Common myeloid progenitor, CD34-positive (primary cell): ENCODE measurements at regions not wholly inside any gene's neighbourhood (a gene's known extent, or its start where the extent isn't known, plus 50 kb on each side); places are given as distances from the start of the nearest gene placed in this dataset.

ENCODE experiments used
- CTCF ChIA-PET: fragments of 350-600 bp; sonication (Branson Sonifier 250); formaldehyde crosslinking; loops from one replicate; lab custom pipeline; 2021; ENCODE audit warnings: antibody characterized with exemption; lab: Charles Lee
- POLR2A ChIA-PET: fragments of 350-600 bp; sonication (Branson Sonifier 250); formaldehyde crosslinking; loops from one replicate; lab custom pipeline; 2021; ENCODE audit warnings: antibody characterized with exemption; lab: Charles Lee
- DNase-seq, 3 donors: peaks; one replicate each; pipeline versions ENCODE4 v3.0.0 to v3.0.0-alpha.2; 2013
- H3K27ac ChIP-seq, 2 experiments: 1 replicate in 1 of 2; 2 replicates in 1 of 2; pipeline ENCODE4 v1.7.0; 2013; ENCODE audit warnings: inconsistent platforms in 2 of 2, low read length in 2 of 2, mild to moderate bottlenecking in 2 of 2, low read depth in 1 of 2, moderate library complexity in 1 of 2; ENCODE audit not compliant: severe bottlenecking in 2 of 2, insufficient read depth in 1 of 2, poor library complexity in 1 of 2
- H3K27me3 ChIP-seq, 5 experiments: replicated peaks in 2 of 5; 1 replicate in 3 of 5; 2 replicates in 2 of 5; pipeline versions ENCODE4 v1.6.1 to v1.7.0; 2013; ENCODE audit warnings: low read length in 4 of 5, mild to moderate bottlenecking in 2 of 5, moderate library complexity in 2 of 5, inconsistent platforms in 1 of 5; ENCODE audit not compliant: insufficient read depth in 5 of 5, control insufficient read depth in 4 of 5
- H3K36me3 ChIP-seq, 4 experiments: 1 replicate in 2 of 4; 2 replicates in 2 of 4; pipeline versions ENCODE4 v1.6.1 to v1.7.0; 2013; ENCODE audit warnings: low read length in 3 of 4, control low read depth in 1 of 4, mild to moderate bottlenecking in 1 of 4; ENCODE audit not compliant: control insufficient read depth in 4 of 4, insufficient read depth in 4 of 4
- H3K4me1 ChIP-seq, 4 experiments: 1 replicate in 3 of 4; 2 replicates in 1 of 4; pipeline versions ENCODE4 v1.6.1 to v1.7.1; 2013; ENCODE audit warnings: low read length in 3 of 4, mild to moderate bottlenecking in 3 of 4, control low read depth in 1 of 4, inconsistent platforms in 1 of 4, moderate library complexity in 1 of 4; ENCODE audit not compliant: control insufficient read depth in 4 of 4, insufficient read depth in 4 of 4; ENCODE audit errors: control extremely low read depth in 1 of 4
- H3K4me3 ChIP-seq, 7 experiments: 1 replicate in 4 of 7; 2 replicates in 3 of 7; pipeline versions ENCODE4 v1.5.1 to v1.7.0; 2013; ENCODE audit warnings: mild to moderate bottlenecking in 7 of 7, low read length in 6 of 7, moderate library complexity in 6 of 7, inconsistent platforms in 2 of 7, low read depth in 2 of 7, control low read depth in 1 of 7; ENCODE audit not compliant: insufficient read depth in 4 of 7, control insufficient read depth in 1 of 7; ENCODE audit errors: extremely low read depth in 1 of 7
- H3K9me3 ChIP-seq, 5 experiments: 1 replicate in 4 of 5; 2 replicates in 1 of 5; pipeline versions ENCODE4 v1.6.1 to v1.7.1; 2013; ENCODE audit warnings: low read length in 4 of 5, mild to moderate bottlenecking in 2 of 5, inconsistent platforms in 1 of 5, low read depth in 1 of 5, moderate library complexity in 1 of 5; ENCODE audit not compliant: control insufficient read depth in 4 of 5, insufficient read depth in 2 of 5; ENCODE audit errors: control extremely low read depth in 1 of 5
- WGBS: methylation state at CpG from one replicate; pipeline ENCODE4 v1.1.5; 2013; ENCODE audit not compliant: insufficient coverage; 5-methylcytosine and 5-hydroxymethylcytosine counted together

GRCh38 chrX:10360116-10360515 is 203.3 kb downstream of the CLCN4 start:
- CTCF ChIA-PET = no interaction called here
- no peak for DNase-seq
- no peak overlapping the region for H3K27ac ChIP-seq
- H3K27me3 ChIP-seq = no peaks in the 10 kb centered on the region
- no peak overlapping the region for H3K4me3 ChIP-seq
- H3K36me3 ChIP-seq = no peaks in the 10 kb centered on the region
- no peaks in the 10 kb centered on the region for H3K4me1 ChIP-seq
- H3K9me3 ChIP-seq = no peaks in the 10 kb centered on the region
- POLR2A ChIA-PET = no interaction called here
- WGBS = 73% methylated on average over 5 of the region's 5 CpGs

- DNase-seq = no peak
- no peaks in the 10 kb centered on the region for H3K36me3 ChIP-seq
These were observed 208.9 kb downstream of the CLCN4 start for GRCh38 chrX:10365532-10366265.

GRCh38 chrX:10367406-10367805 is 210.6 kb downstream of the CLCN4 start:
- no peaks in the 10 kb centered on the region for H3K36me3 ChIP-seq
- no peak overlapping the region for H3K4me3 ChIP-seq
- no peaks in the 10 kb centered on the region for H3K4me1 ChIP-seq
- 75% methylated on average over 5 of the region's 5 CpGs for WGBS
- POLR2A ChIA-PET = no interaction called here
- CTCF ChIA-PET = no interaction called here
- no peaks in the 10 kb centered on the region for H3K27me3 ChIP-seq
- no peak for DNase-seq
- H3K27ac ChIP-seq = no peak overlapping the region
- no peaks in the 10 kb centered on the region for H3K9me3 ChIP-seq

More at GRCh38 chrX:10365532-10366265, 208.9 kb downstream of the CLCN4 start:
- Histone ChIP-seq H3K27ac (no peak overlapping the region), H3K4me1 (no peaks in the 10 kb centered on the region), H3K27me3 (no peaks in the 10 kb centered on the region), H3K4me3 (no peak overlapping the region), H3K9me3 (no peaks in the 10 kb centered on the region)
- CTCF ChIA-PET = no interaction called here
- POLR2A ChIA-PET = no interaction called here
- 100% methylated on average over 1 of the region's 5 CpGs for WGBS

GRCh38 chrX:10370976-10371375 is 214.2 kb downstream of the CLCN4 start:
- Histone ChIP-seq H3K36me3 (no peaks in the 10 kb centered on the region), H3K4me1 (no peaks in the 10 kb centered on the region), H3K9me3 (no peaks in the 10 kb centered on the region), H3K4me3 (no peak overlapping the region), H3K27me3 (no peaks in the 10 kb centered on the region), H3K27ac (no peak overlapping the region)
- no peak for DNase-seq
- 71% methylated on average over 2 of the region's 2 CpGs for WGBS
- ChIA-PET POLR2A (no interaction called here), CTCF (no interaction called here)

- no peak for DNase-seq
- CTCF ChIA-PET = no interaction called here
- POLR2A ChIA-PET = no interaction called here
- Histone ChIP-seq H3K27ac (no peak overlapping the region), H3K9me3 (peaks cover 0 to 7% (median 0%) of the 10 kb centered on the region in 5 experiments), H3K27me3 (no peaks in the 10 kb centered on the region), H3K4me1 (no peaks in the 10 kb centered on the region), H3K4me3 (no peak overlapping the region), H3K36me3 (no peaks in the 10 kb centered on the region)
These were observed 220.7 kb downstream of the CLCN4 start for GRCh38 chrX:10377427-10377826.

- ChIA-PET POLR2A (no interaction called here), CTCF (no interaction called here)
- Histone ChIP-seq H3K4me1 (no peaks in the 10 kb centered on the region), H3K4me3 (no peak overlapping the region), H3K36me3 (no peaks in the 10 kb centered on the region), H3K9me3 (peaks cover 0 to 9% (median 0%) of the 10 kb centered on the region in 5 experiments), H3K27me3 (no peaks in the 10 kb centered on the region), H3K27ac (no peak overlapping the region)
- WGBS = 40% methylated on average over 1 of the region's 3 CpGs
- DNase-seq = peak in 2 of 3 donors; percentile 2 to 12
These were observed 223.1 kb downstream of the CLCN4 start for GRCh38 chrX:10379878-10380277.

- H3K4me3 ChIP-seq = no peak overlapping the region
- no peaks in the 10 kb centered on the region for H3K36me3 ChIP-seq
- no peak overlapping the region for H3K27ac ChIP-seq
- no peaks in the 10 kb centered on the region for H3K4me1 ChIP-seq
- no peak for DNase-seq
- 77% methylated on average over 2 of the region's 2 CpGs for WGBS
- CTCF ChIA-PET = no interaction called here
- no peaks in the 10 kb centered on the region for H3K27me3 ChIP-seq
- POLR2A ChIA-PET = no interaction called here
- peaks cover 0 to 9% (median 0%) of the 10 kb centered on the region in 5 experiments for H3K9me3 ChIP-seq
These were observed 223.5 kb downstream of the CLCN4 start for GRCh38 chrX:10380300-10380699.
